ENCODE measurements at regions not wholly inside any gene's neighbourhood (a gene's known extent, or its start where the extent isn't known, plus 50 kb on each side); places are given as distances from the start of the nearest gene placed in this dataset.

DNA sequence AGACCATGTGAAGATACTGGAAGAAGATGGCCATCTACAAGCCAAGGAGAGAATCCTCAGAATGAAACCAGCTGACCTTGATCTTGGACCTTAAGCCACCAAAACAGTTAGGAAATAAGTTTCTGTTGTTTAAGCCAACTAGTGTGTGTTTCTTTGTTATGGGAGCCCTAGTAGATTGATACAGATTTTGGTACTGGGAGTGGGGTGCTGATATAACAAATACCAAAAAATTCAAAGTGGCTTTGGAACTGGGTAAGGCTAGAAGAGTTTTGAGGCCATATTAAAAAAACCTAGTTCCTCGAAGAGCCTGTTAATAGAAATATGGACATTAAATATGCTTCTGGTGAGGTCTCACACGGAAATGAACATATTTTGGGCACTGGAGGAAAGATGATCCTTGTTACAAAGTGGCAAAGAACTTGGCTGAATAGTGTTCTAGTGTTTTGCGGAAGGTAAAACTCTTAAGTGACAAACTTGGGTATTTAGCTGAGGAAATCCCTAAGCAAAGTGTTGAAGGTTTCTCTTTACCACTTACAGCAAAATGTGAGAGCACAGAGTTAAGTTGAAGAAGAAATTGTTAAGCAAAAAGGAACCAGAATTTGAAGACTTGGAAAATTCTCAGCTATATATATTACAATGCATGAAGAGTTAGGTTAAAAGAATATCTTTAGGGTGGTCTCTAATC, 55.1 kb upstream of the CD83 start:
- no peak for DNase-seq (ENCODE audit: low spot score in 2 of 2)
- no peak for FAIRE-seq

- FAIRE-seq (no peak), DNase-seq (ENCODE audit: low spot score in 2 of 2) (no peak)
Measured at GRCh38 chr6:14063756-14064155, 53.8 kb upstream of the CD83 start.

DNA sequence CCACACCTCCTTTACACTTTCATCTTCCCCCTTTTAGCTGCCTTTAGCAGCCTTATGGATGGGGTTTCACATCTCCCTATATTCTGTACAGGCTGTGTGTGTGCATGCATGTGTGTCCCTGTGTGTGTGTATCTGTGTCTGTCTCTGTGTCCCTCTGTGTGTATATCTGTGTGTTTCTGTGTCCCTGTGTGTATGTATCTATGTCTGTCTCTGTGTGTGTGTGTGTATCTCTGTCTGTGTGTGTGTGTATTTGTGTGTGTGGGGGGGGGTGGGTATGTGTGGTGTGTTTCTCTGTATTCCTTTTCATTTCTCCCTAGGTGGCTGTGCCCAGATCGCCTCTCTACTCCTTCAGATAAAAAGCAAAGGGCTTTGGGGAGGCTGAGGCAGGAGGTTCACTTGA, 52.2 kb upstream of the CD83 start:
- FAIRE-seq (no peak), DNase-seq (ENCODE audit: low spot score in 2 of 2) (no peak)

DNA sequence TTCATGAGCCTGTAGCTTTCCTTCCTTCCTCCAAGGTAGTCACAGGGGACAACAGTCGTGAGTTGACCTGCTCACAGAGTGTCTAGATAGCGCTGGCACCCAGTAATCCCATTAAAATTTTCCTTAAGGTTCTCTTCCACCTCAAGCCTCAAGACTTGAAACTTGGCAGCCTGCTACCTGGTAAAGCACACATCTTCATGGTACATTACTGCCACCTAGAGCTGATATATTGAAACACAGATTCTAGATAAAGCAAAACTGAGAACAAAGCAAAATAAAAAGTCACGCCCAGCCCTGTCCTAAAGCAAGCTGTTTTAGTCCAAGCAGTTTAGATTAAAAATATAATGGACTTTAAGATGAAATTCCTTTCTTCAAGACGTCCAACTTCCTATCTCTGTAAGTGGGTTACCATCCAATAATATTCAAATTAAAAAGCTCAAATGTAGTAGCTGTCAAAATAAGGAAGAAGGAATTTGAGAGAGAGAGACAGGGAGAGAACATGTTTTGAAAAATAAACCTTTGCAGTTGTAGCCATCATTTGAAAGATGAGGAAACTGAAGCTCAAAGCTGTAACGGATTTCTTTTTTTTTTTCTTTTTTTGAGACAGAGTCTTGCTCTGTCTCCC, 50.7 kb upstream of the CD83 start:
- DNase-seq (ENCODE audit: low spot score in 2 of 2) (peak; percentile 17 to 60), FAIRE-seq (no peak)

GRCh38 chr6:14067656-14068055, 49.9 kb upstream of the CD83 start:
- FAIRE-seq (no peak), DNase-seq (ENCODE audit: low spot score in 2 of 2) (no peak)
